Fibroblast of lung (primary cell): ENCODE measurements at regions not wholly inside any gene's neighbourhood (a gene's known extent, or its start where the extent isn't known, plus 50 kb on each side); places are given as distances from the start of the nearest gene placed in this dataset.

Experiments
- DNase-seq, 2 donors: peaks; one replicate each; pipeline versions ENCODE4 v3.0.0 to v3.0.0-alpha.2; 2010; ENCODE audit warnings: low read depth in 2 of 2
- H2AFZ ChIP-seq: 2 replicates; pipeline ENCODE4 v1.5.1; 2012; ENCODE audit warnings: low read length, control low read depth, inconsistent platforms
- H3K27ac ChIP-seq: 2 replicates; pipeline ENCODE4 v1.5.1; 2011; ENCODE audit warnings: low read length, control low read depth; ENCODE audit not compliant: insufficient read depth
- H3K27me3 ChIP-seq: 2 replicates; pipeline ENCODE4 v1.5.1; 2011; ENCODE audit warnings: mild to moderate bottlenecking, low read length; ENCODE audit not compliant: control insufficient read depth, insufficient read depth
- H3K36me3 ChIP-seq: 2 replicates; pipeline ENCODE4 v1.5.1; 2011; ENCODE audit warnings: low read length; ENCODE audit not compliant: control insufficient read depth, insufficient read depth
- H3K4me1 ChIP-seq: 2 replicates; pipeline ENCODE4 v1.5.1; 2011; ENCODE audit warnings: low read length; ENCODE audit not compliant: control insufficient read depth, insufficient read depth; ENCODE audit errors: extremely low read depth
- H3K4me2 ChIP-seq: 2 replicates; pipeline ENCODE4 v1.5.1; 2011; ENCODE audit warnings: low read length, control low read depth; ENCODE audit not compliant: insufficient read depth; ENCODE audit errors: extremely low read depth
- H3K4me3 ChIP-seq, 4 experiments: fragments of 200-600 bp in 1 of 4; sonication (generic) in 1 of 4; replicated peaks in 1 of 4; 2 replicates each; pipeline ENCODE4 v1.5.1; 2011 to 2016; ENCODE audit warnings: low read length in 4 of 4, low read depth in 3 of 4, mild to moderate bottlenecking in 3 of 4, control low read depth in 2 of 4, inconsistent platforms in 1 of 4, mixed read lengths in 1 of 4; ENCODE audit not compliant: insufficient read depth in 1 of 4; ENCODE audit errors: control extremely low read depth in 1 of 4
- H3K79me2 ChIP-seq: 2 replicates; pipeline ENCODE4 v1.5.1; 2012; ENCODE audit warnings: mild to moderate bottlenecking, low read length, inconsistent platforms; ENCODE audit not compliant: control insufficient read depth, insufficient read depth
- H3K9ac ChIP-seq: 2 replicates; pipeline ENCODE4 v1.5.1; 2011; ENCODE audit warnings: mild to moderate bottlenecking, low read length, control low read depth; ENCODE audit not compliant: insufficient read depth
- H3K9me3 ChIP-seq: 2 replicates; pipeline ENCODE4 v1.5.1; 2012; ENCODE audit warnings: low read depth, low read length; ENCODE audit not compliant: control insufficient read depth, insufficient read depth
- H4K20me1 ChIP-seq: 2 replicates; pipeline ENCODE4 v1.5.1; 2011; ENCODE audit warnings: low read length; ENCODE audit not compliant: control insufficient read depth, insufficient read depth; ENCODE audit errors: extremely low read depth
- CTCF ChIP-seq, 2 donors: IDR thresholded peaks in 1 of 2; conservative IDR thresholded peaks in 1 of 2; 1 replicate in 1 of 2; 2 replicates in 1 of 2; pipeline ENCODE4 v1.5.1; 2011 to 2012; ENCODE audit warnings: low read length in 2 of 2, control low read depth in 1 of 2, inconsistent platforms in 1 of 2, low read depth in 1 of 2, mild to moderate bottlenecking in 1 of 2
- EZH2 ChIP-seq: IDR thresholded peaks from 2 replicates; pipeline ENCODE4 v1.5.1; 2012; ENCODE audit warnings: low read length, control low read depth, mild to moderate bottlenecking; ENCODE audit errors: missing control alignments

DNA sequence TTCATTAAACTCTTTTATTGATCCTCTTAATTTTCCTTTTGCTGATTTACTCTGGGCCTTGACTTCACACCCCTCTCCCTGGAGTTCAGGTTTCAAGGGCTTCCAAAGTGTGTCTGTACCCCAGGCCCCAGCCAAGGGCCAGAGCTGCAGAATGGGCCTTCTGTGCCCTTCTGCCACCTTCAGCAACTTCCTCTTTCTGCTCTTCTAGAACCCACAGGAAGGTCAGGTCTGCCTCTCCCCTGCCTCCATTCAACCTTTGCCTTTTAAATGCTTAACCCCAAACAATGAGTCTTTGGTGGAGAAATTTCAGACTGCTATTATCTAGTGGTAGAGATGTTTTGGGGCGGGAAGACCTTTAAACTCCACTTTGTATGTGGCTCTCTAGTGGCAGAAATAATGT is 63.1 kb downstream of the TSN start:
- no peaks in the 10 kb centered on the region for H3K27me3 ChIP-seq
- no peak overlapping the region for H3K4me2 ChIP-seq
- no peaks in the 10 kb centered on the region for H3K79me2 ChIP-seq
- H4K20me1 ChIP-seq = no peaks in the 10 kb centered on the region
- no peak overlapping the region for H2AFZ ChIP-seq
- TF ChIP-seq CTCF (conservative IDR thresholded peaks at IDR 0.05 in 1 of 2, IDR thresholded peaks at IDR 0.05 in 1 of 2; ENCODE audit: low read depth in 1 of 2, low read length in 2 of 2) (no peak), EZH2 (no peak)
- H3K27ac ChIP-seq = no peak overlapping the region
- H3K4me3 ChIP-seq = no peak overlapping the region
- no peaks in the 10 kb centered on the region for H3K4me1 ChIP-seq
- H3K36me3 ChIP-seq = no peaks in the 10 kb centered on the region
- H3K9me3 ChIP-seq = no peaks in the 10 kb centered on the region
- no peak overlapping the region for H3K9ac ChIP-seq
- no peak for DNase-seq

GRCh38 chr2:121819846-121820245 is 64.4 kb downstream of the TSN start:
- DNase-seq = no peak
- Histone ChIP-seq H3K36me3 (no peaks in the 10 kb centered on the region), H3K9me3 (no peaks in the 10 kb centered on the region), H3K27me3 (no peaks in the 10 kb centered on the region), H2AFZ (no peak overlapping the region), H3K79me2 (no peaks in the 10 kb centered on the region), H3K4me2 (no peak overlapping the region), H3K4me3 (no peak overlapping the region), H4K20me1 (no peaks in the 10 kb centered on the region), H3K27ac (no peak overlapping the region), H3K4me1 (no peaks in the 10 kb centered on the region), H3K9ac (no peak overlapping the region)
- TF ChIP-seq CTCF (conservative IDR thresholded peaks at IDR 0.05 in 1 of 2, IDR thresholded peaks at IDR 0.05 in 1 of 2; ENCODE audit: low read depth in 1 of 2, low read length in 2 of 2) (no peak), EZH2 (no peak)

GRCh38 chr2:121821476-121822158 is 66.2 kb downstream of the TSN start:
- Histone ChIP-seq H3K27me3 (no peaks in the 10 kb centered on the region), H4K20me1 (no peaks in the 10 kb centered on the region)
- no peak for TF ChIP-seq CTCF (conservative IDR thresholded peaks at IDR 0.05 in 1 of 2, IDR thresholded peaks at IDR 0.05 in 1 of 2; ENCODE audit: low read depth in 1 of 2, low read length in 2 of 2)
- no peak for TF ChIP-seq EZH2

More at GRCh38 chr2:121821476-121822158, 66.2 kb downstream of the TSN start:
- Histone ChIP-seq H2AFZ (no peak overlapping the region), H3K36me3 (no peaks in the 10 kb centered on the region), H3K79me2 (no peaks in the 10 kb centered on the region), H3K27ac (no peak overlapping the region), H3K4me2 (no peak overlapping the region), H3K9me3 (no peaks in the 10 kb centered on the region), H3K4me1 (no peaks in the 10 kb centered on the region), H3K4me3 (no peak overlapping the region), H3K9ac (no peak overlapping the region)
- DNase-seq = no peak
